ENCODE measurements at regions not wholly inside any gene's neighbourhood (a gene's known extent, or its start where the extent isn't known, plus 50 kb on each side); places are given as distances from the start of the nearest gene placed in this dataset.

DNA sequence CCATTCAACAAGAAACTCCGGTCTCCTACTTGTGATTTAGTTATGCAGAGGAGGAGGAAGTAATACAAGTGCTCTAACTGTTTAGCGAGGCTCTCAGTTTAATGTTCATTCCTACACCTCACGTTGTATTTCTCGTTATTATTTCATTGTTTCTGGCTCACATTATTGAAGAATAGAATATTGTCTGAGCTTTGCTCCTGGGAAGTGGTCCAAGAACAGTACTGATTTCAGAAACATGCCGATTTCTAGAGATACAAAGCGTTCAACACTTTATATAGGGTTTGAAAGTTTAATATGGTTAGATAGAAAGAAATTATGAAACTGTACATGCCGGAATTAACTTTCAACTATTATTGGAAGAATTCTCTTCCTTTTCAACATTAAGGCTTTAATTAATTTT lies 1145.5 kb downstream of the TBL1XR1 start:
- TF ChIP-seq EZH2 (IDR thresholded peaks at IDR 0.05; ENCODE audit: low read length) = no peak
- TF ChIP-seq, protein P1, sequence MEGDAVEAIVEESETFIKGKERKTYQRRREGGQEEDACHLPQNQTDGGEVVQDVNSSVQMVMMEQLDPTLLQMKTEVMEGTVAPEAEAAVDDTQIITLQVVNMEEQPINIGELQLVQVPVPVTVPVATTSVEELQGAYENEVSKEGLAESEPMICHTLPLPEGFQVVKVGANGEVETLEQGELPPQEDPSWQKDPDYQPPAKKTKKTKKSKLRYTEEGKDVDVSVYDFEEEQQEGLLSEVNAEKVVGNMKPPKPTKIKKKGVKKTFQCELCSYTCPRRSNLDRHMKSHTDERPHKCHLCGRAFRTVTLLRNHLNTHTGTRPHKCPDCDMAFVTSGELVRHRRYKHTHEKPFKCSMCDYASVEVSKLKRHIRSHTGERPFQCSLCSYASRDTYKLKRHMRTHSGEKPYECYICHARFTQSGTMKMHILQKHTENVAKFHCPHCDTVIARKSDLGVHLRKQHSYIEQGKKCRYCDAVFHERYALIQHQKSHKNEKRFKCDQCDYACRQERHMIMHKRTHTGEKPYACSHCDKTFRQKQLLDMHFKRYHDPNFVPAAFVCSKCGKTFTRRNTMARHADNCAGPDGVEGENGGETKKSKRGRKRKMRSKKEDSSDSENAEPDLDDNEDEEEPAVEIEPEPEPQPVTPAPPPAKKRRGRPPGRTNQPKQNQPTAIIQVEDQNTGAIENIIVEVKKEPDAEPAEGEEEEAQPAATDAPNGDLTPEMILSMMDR (optimal IDR thresholded peaks at IDR 0.05 in 1 of 3, IDR thresholded peaks at IDR 0.05 in 1 of 3, conservative IDR thresholded peaks at IDR 0.05 in 1 of 3; ENCODE audit: extremely low read depth in 1 of 3, insufficient read depth in 2 of 3, low read length in 3 of 3) = no peak
